Chondrocyte (in vitro differentiated cells): ENCODE measurements at regions not wholly inside any gene's neighbourhood (a gene's known extent, or its start where the extent isn't known, plus 50 kb on each side); places are given as distances from the start of the nearest gene placed in this dataset.

Experiments
- DNase-seq: peaks from one replicate; pipeline ENCODE4 v3.0.0; 2021; ENCODE audit warnings: mixed read lengths, low spot score
- H3K27ac Mint-ChIP-seq: one replicate; pipeline ENCODE4 v1.8.0; 2021; ENCODE audit warnings: mild to moderate bottlenecking, moderate library complexity, mixed read lengths; ENCODE audit not compliant: unreplicated experiment
- H3K27me3 Mint-ChIP-seq: 2 replicates; pipeline ENCODE4 v1.8.0; 2021; ENCODE audit warnings: low read depth, mixed read lengths
- H3K36me3 Mint-ChIP-seq: 2 replicates; pipeline ENCODE4 v1.8.0; 2021; ENCODE audit warnings: low read depth, mixed read lengths
- H3K4me1 Mint-ChIP-seq: 2 replicates; pipeline ENCODE4 v1.8.0; 2021; ENCODE audit warnings: low read depth, mild to moderate bottlenecking, mixed read lengths
- H3K4me3 Mint-ChIP-seq: one replicate; pipeline ENCODE4 v1.8.0; 2021; ENCODE audit warnings: mild to moderate bottlenecking, moderate library complexity, mixed read lengths; ENCODE audit not compliant: unreplicated experiment
- H3K9me3 Mint-ChIP-seq: 2 replicates; pipeline ENCODE4 v1.8.0; 2021; ENCODE audit warnings: low read depth, mixed read lengths
- CTCF ChIP-seq: fragments of 200-600 bp; sonication (generic); IDR thresholded peaks from 2 replicates; pipeline ENCODE4 v1.5.0; 2021; ENCODE audit warnings: antibody characterized with exemption, mild to moderate bottlenecking, moderate library complexity

GRCh38 chr9:79026316-79026715, 545.4 kb upstream of the TLE4 start:
- peak overlapping the region; percentile 34 for H3K27ac Mint-ChIP-seq

GRCh38 chr9:79028101-79028500, 543.7 kb upstream of the TLE4 start:
- peaks cover 2% of the 10 kb centered on the region for H3K9me3 Mint-ChIP-seq
- no peaks in the 10 kb centered on the region for H3K27me3 Mint-ChIP-seq
- H3K4me3 Mint-ChIP-seq, result no peak overlapping the region
- no peak for TF ChIP-seq CTCF
- DNase-seq, result no peak
- H3K4me1 Mint-ChIP-seq, result peaks cover 40% of the 10 kb centered on the region
- no peaks in the 10 kb centered on the region for H3K36me3 Mint-ChIP-seq
- peak overlapping the region; percentile 34 for H3K27ac Mint-ChIP-seq

More at GRCh38 chr9:79026316-79026715, 545.4 kb upstream of the TLE4 start:
- Mint-ChIP-seq H3K27me3 (no peaks in the 10 kb centered on the region), H3K9me3 (peaks cover 13% of the 10 kb centered on the region), H3K4me1 (peaks cover 51% of the 10 kb centered on the region), H3K4me3 (no peak overlapping the region), H3K36me3 (no peaks in the 10 kb centered on the region)
- no peak for TF ChIP-seq CTCF
- DNase-seq, result no peak

GRCh38 chr9:79034583-79034982, 537.2 kb upstream of the TLE4 start:
- TF ChIP-seq CTCF, result no peak
- H3K27ac Mint-ChIP-seq, result no peak overlapping the region
- no peaks in the 10 kb centered on the region for H3K36me3 Mint-ChIP-seq
- no peak overlapping the region for H3K4me3 Mint-ChIP-seq
- no peak for DNase-seq
- no peaks in the 10 kb centered on the region for H3K4me1 Mint-ChIP-seq
- H3K9me3 Mint-ChIP-seq, result peaks cover 7% of the 10 kb centered on the region
- no peaks in the 10 kb centered on the region for H3K27me3 Mint-ChIP-seq

GRCh38 chr9:79037338-79037737, 534.4 kb upstream of the TLE4 start:
- H3K27ac Mint-ChIP-seq, result no peak overlapping the region
- H3K36me3 Mint-ChIP-seq, result no peaks in the 10 kb centered on the region
- H3K27me3 Mint-ChIP-seq, result no peaks in the 10 kb centered on the region
- H3K9me3 Mint-ChIP-seq, result peaks cover 7% of the 10 kb centered on the region
- no peaks in the 10 kb centered on the region for H3K4me1 Mint-ChIP-seq
- H3K4me3 Mint-ChIP-seq, result no peak overlapping the region
- DNase-seq, result no peak
- no peak for TF ChIP-seq CTCF

GRCh38 chr9:79040671-79041070, 531.1 kb upstream of the TLE4 start:
- H3K4me1 Mint-ChIP-seq, result no peaks in the 10 kb centered on the region
- no peak overlapping the region for H3K27ac Mint-ChIP-seq
- DNase-seq, result no peak
- no peak overlapping the region for H3K4me3 Mint-ChIP-seq
- no peaks in the 10 kb centered on the region for H3K27me3 Mint-ChIP-seq
- no peak for TF ChIP-seq CTCF
- no peaks in the 10 kb centered on the region for H3K9me3 Mint-ChIP-seq
- H3K36me3 Mint-ChIP-seq, result no peaks in the 10 kb centered on the region
